ENCODE measurements at regions not wholly inside any gene's neighbourhood (a gene's known extent, or its start where the extent isn't known, plus 50 kb on each side); places are given as distances from the start of the nearest gene placed in this dataset.

DNA sequence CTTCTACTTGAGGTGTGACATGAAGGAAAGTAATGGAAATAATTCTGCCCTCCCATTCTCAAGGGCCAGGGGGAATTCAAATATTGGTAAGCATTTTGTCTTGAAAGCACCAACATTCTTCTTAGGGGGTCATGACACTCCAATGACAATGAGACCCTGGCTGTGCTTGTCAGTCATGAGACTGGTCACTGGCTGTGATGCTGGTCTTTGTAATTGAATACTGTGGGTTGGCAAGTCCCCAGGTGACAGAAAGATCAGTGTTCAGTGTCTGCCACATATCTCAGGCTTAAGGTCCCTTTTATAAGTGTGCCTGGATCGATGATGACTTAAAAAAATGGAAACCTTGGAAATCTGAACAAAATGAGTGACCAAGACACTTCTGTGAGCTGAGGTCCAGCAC lies 151.4 kb downstream of the SNRPN start:
- Histone ChIP-seq H3K4me1 (replicated peaks in 1 of 2; ENCODE audit: control insufficient read depth in 2 of 2, insufficient read depth in 2 of 2, low read length in 2 of 2) (no peaks in the 10 kb centered on the region), H3K36me3 (ENCODE audit: control insufficient read depth, insufficient read depth, low read length) (no peaks in the 10 kb centered on the region), H3K27ac (ENCODE audit: extremely low read depth, low read depth, low read length) (no peak overlapping the region), H4K20me1 (replicated peaks; ENCODE audit: control insufficient read depth, insufficient read depth, low read length) (no peaks in the 10 kb centered on the region), H3K79me2 (ENCODE audit: control insufficient read depth, insufficient read depth, low read length) (no peaks in the 10 kb centered on the region), H3K4me3 (no peak overlapping the region), H3K4me2 (ENCODE audit: insufficient read depth, low read length) (no peak overlapping the region), H3K9me3 (replicated peaks; ENCODE audit: control insufficient read depth, insufficient read depth, low read depth, low read length) (0 out of 2 replicates have a peak, but pooled peaks cover 1% of the 10 kb centered on the region), H2AFZ (ENCODE audit: low read depth, low read length) (no peak overlapping the region), H3K9ac (ENCODE audit: insufficient read depth in 1 of 2, low read depth in 2 of 2, low read length in 2 of 2) (no peak overlapping the region), H3K9me1 (ENCODE audit: control insufficient read depth, insufficient read depth, low read length) (no peaks in the 10 kb centered on the region), H3K27me3 (ENCODE audit: control insufficient read depth in 2 of 2, insufficient read depth in 2 of 2, low read length in 2 of 2) (no peaks in the 10 kb centered on the region)
- DNase-seq (ENCODE audit: extremely low read depth in 1 of 4, low spot score in 3 of 4): no peak
- intact Hi-C loops (cut with micrococcal nuclease) (no loop called here), in situ Hi-C loops (cut with MboI) (no loop called here)
- FAIRE-seq: no peak
- no peak for ATAC-seq
- 0% methylated on average over 1 of the region's 1 CpG for WGBS (ENCODE audit: insufficient coverage, low coverage, missing lambda C conversion rate)
- POLR2A ChIA-PET: no interaction called here
- BruUV-seq (replicated peaks): no TSS peak
- CTCF ChIA-PET (ENCODE audit: low intra/inter-chr PET ratio): no interaction called here
- TF ChIP-seq, protein P1, sequence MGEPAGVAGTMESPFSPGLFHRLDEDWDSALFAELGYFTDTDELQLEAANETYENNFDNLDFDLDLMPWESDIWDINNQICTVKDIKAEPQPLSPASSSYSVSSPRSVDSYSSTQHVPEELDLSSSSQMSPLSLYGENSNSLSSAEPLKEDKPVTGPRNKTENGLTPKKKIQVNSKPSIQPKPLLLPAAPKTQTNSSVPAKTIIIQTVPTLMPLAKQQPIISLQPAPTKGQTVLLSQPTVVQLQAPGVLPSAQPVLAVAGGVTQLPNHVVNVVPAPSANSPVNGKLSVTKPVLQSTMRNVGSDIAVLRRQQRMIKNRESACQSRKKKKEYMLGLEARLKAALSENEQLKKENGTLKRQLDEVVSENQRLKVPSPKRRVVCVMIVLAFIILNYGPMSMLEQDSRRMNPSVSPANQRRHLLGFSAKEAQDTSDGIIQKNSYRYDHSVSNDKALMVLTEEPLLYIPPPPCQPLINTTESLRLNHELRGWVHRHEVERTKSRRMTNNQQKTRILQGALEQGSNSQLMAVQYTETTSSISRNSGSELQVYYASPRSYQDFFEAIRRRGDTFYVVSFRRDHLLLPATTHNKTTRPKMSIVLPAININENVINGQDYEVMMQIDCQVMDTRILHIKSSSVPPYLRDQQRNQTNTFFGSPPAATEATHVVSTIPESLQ (CRISPR knock-in tag; IDR thresholded peaks at IDR 0.05): no peak
- TF ChIP-seq FOXK2 (conservative IDR thresholded peaks at IDR 0.05 in 1 of 2, IDR thresholded peaks at IDR 0.05 in 1 of 2; ENCODE audit: low read depth in 2 of 2): no peak

DNA sequence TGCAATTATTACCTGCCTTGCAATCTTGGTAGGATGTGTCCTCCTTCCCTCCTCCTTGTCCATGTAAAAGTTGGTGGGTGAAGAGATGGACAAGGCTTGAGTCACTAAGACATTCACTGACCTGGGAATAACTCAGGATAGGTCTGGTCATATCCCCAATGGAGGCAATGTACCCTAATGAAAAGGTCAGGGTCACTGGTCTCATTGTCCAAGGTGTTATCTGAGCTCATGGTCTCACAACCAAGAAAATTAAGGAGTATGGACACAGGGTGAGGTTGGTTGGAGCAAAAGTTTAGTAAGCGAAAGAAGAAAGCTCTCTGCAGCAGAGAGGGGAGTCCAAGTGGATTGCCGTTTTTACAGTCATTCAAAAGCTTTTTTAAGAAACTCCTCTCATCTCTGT lies 179.0 kb downstream of the SNRPN start:
- H3K4me3 ChIP-seq: no peak overlapping the region
- no peak overlapping the region for H3K9ac ChIP-seq (ENCODE audit: insufficient read depth in 1 of 2, low read depth in 2 of 2, low read length in 2 of 2)
- no peaks in the 10 kb centered on the region for H3K36me3 ChIP-seq (ENCODE audit: control insufficient read depth, insufficient read depth, low read length)
- H3K27ac ChIP-seq (ENCODE audit: extremely low read depth, low read depth, low read length): no peak overlapping the region
- no peak overlapping the region for H2AFZ ChIP-seq (ENCODE audit: low read depth, low read length)
- POLR2A ChIA-PET: no interaction called here
- no peaks in the 10 kb centered on the region for H3K9me1 ChIP-seq (ENCODE audit: control insufficient read depth, insufficient read depth, low read length)
- no peak for ATAC-seq
- H3K79me2 ChIP-seq (ENCODE audit: control insufficient read depth, insufficient read depth, low read length): no peaks in the 10 kb centered on the region
- no TSS peak for BruUV-seq (replicated peaks)
- 10% methylated on average over 2 of the region's 2 CpGs for WGBS (ENCODE audit: insufficient coverage, low coverage, missing lambda C conversion rate)
- in situ Hi-C loops (cut with MboI): no loop called here
- no peaks in the 10 kb centered on the region for H4K20me1 ChIP-seq (replicated peaks; ENCODE audit: control insufficient read depth, insufficient read depth, low read length)
- intact Hi-C loops (cut with micrococcal nuclease): no loop called here
- H3K27me3 ChIP-seq (ENCODE audit: control insufficient read depth in 2 of 2, insufficient read depth in 2 of 2, low read length in 2 of 2): no peaks in the 10 kb centered on the region
- CTCF ChIA-PET (ENCODE audit: low intra/inter-chr PET ratio): no interaction called here
- no peak for TF ChIP-seq ZNF766 (CRISPR knock-in tag; conservative IDR thresholded peaks at IDR 0.05)
- no peak for TF ChIP-seq NCOA4 (IDR thresholded peaks at IDR 0.05; ENCODE audit: partially characterized antibody)
- no peak for TF ChIP-seq ZNF12 (CRISPR knock-in tag; IDR thresholded peaks at IDR 0.05)
- no peak for TF ChIP-seq HDAC2 (IDR thresholded peaks at IDR 0.05)
- no peak for TF ChIP-seq ZNF561 (CRISPR knock-in tag; conservative IDR thresholded peaks at IDR 0.05)
- no peak for TF ChIP-seq NCOR1 (IDR thresholded peaks at IDR 0.05)
- TF ChIP-seq, protein P2, sequence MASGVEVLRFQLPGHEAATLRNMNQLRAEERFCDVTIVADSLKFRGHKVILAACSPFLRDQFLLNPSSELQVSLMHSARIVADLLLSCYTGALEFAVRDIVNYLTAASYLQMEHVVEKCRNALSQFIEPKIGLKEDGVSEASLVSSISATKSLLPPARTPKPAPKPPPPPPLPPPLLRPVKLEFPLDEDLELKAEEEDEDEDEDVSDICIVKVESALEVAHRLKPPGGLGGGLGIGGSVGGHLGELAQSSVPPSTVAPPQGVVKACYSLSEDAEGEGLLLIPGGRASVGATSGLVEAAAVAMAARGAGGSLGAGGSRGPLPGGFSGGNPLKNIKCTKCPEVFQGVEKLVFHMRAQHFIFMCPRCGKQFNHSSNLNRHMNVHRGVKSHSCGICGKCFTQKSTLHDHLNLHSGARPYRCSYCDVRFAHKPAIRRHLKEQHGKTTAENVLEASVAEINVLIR (CRISPR knock-in tag; IDR thresholded peaks at IDR 0.05): no peak
- TF ChIP-seq ATF7 (IDR thresholded peaks at IDR 0.05): no peak
- no peak for TF ChIP-seq SMC3 (conservative IDR thresholded peaks at IDR 0.05; ENCODE audit: insufficient read depth, low read depth, low read length)
- no peak for FAIRE-seq
- DNase-seq (ENCODE audit: extremely low read depth in 1 of 4, low spot score in 3 of 4): no peak
- H3K4me2 ChIP-seq (ENCODE audit: insufficient read depth, low read length): no peak overlapping the region
- no peaks in the 10 kb centered on the region for H3K4me1 ChIP-seq (replicated peaks in 1 of 2; ENCODE audit: control insufficient read depth in 2 of 2, insufficient read depth in 2 of 2, low read length in 2 of 2)
- H3K9me3 ChIP-seq (replicated peaks; ENCODE audit: control insufficient read depth, insufficient read depth, low read depth, low read length): no peaks in the 10 kb centered on the region
